GM12878 (cell line): ENCODE measurements at regions not wholly inside any gene's neighbourhood (a gene's known extent, or its start where the extent isn't known, plus 50 kb on each side); places are given as distances from the start of the nearest gene placed in this dataset.

Experiments
- ATAC-seq: fragments of 200-7000 bp; cut with Tn5 transposase; 3 replicates; pipeline ENCODE4 v1.9.1; 2020; ENCODE audit warnings: mild to moderate bottlenecking, moderate library complexity
- BruUV-seq: library from RNA; stranded (reverse); fragments of 400-500 nt; replicated peaks from 2 replicates; lab custom pipeline; 2021; lab: Mats Ljungman, UMichigan
- CTCF ChIA-PET: fragments of 300-600 bp; sonication (Branson Sonifier 250); formaldehyde crosslinking; extraction: SDS; loops from one replicate; lab custom pipeline; 2021; ENCODE audit warnings: inconsistent platforms; lab: Yijun Ruan, JAX
- POLR2A ChIA-PET: fragments of 350-600 bp; formaldehyde crosslinking; extraction: SDS; loops from one replicate; lab custom pipeline; 2021; ENCODE audit warnings: inconsistent platforms; lab: Charles Lee
- RAD21 ChIA-PET: fragments of 300-600 bp; sonication (Branson Sonifier 250); formaldehyde crosslinking; loops from one replicate; lab custom pipeline; 2023; ENCODE audit warnings: antibody characterized with exemption; ENCODE audit not compliant: unreplicated experiment; lab: Charles Lee
- SMC1A ChIA-PET: fragments of 300-600 bp; sonication (Branson Sonifier 250); formaldehyde crosslinking; loops from one replicate; lab custom pipeline; 2023; ENCODE audit not compliant: unreplicated experiment, uncharacterized antibody; lab: Charles Lee
- DNase-seq: peaks from one replicate; pipeline ENCODE4 v3.0.0-alpha.2; 2011; ENCODE audit warnings: low read depth, low spot score
- FAIRE-seq: peaks from 3 replicates; lab custom pipeline; 2011; peaks lifted over from hg19 to GRCh38; lab: Jason Lieb, UNC
- H2AFZ ChIP-seq: 2 replicates; pipeline ENCODE4 v1.6.0; 2011; ENCODE audit warnings: low read depth, low read length, control low read depth; ENCODE audit not compliant: control insufficient read depth
- H3K27ac ChIP-seq: 2 replicates; pipeline ENCODE4 v1.5.1; 2011; ENCODE audit warnings: control low read depth; ENCODE audit not compliant: control insufficient read depth, insufficient read depth
- H3K27me3 ChIP-seq, 2 experiments: replicated peaks in 1 of 2; 2 replicates each; pipeline versions ENCODE4 v1.6.0 to v1.6.1; 2011; ENCODE audit warnings: low read length in 1 of 2; ENCODE audit not compliant: control insufficient read depth in 2 of 2, insufficient read depth in 2 of 2
- H3K36me3 ChIP-seq, 2 experiments: 2 replicates each; pipeline ENCODE4 v1.5.1; 2011; ENCODE audit warnings: low read length in 1 of 2; ENCODE audit not compliant: control insufficient read depth in 2 of 2, insufficient read depth in 2 of 2
- H3K4me1 ChIP-seq: 2 replicates; pipeline ENCODE4 v1.6.1; 2011; ENCODE audit warnings: mild to moderate bottlenecking, low read length, moderate library complexity, mixed read lengths; ENCODE audit not compliant: control insufficient read depth, insufficient read depth
- H3K4me2 ChIP-seq: 2 replicates; pipeline ENCODE4 v1.6.0; 2011; ENCODE audit warnings: control low read depth; ENCODE audit not compliant: control insufficient read depth, insufficient read depth
- H3K4me3 ChIP-seq: fragments of 200-600 bp; sonication (generic); 2 replicates; pipeline ENCODE4 v1.5.1; 2016
- H3K79me2 ChIP-seq: 2 replicates; pipeline ENCODE4 v1.6.0; 2011; ENCODE audit warnings: low read length; ENCODE audit not compliant: control insufficient read depth, insufficient read depth
- H3K9ac ChIP-seq: 2 replicates; pipeline ENCODE4 v1.8.0; 2011; ENCODE audit warnings: low read length, control low read depth, mixed read lengths; ENCODE audit not compliant: control insufficient read depth, insufficient read depth
- H3K9me3 ChIP-seq: replicated peaks from 3 replicates; pipeline ENCODE4 v1.5.1; 2011; ENCODE audit warnings: mild to moderate bottlenecking, low read length; ENCODE audit not compliant: control insufficient read depth, insufficient read depth
- H4K20me1 ChIP-seq: 2 replicates; pipeline ENCODE4 v1.6.0; 2011; ENCODE audit not compliant: control insufficient read depth, insufficient read depth
- E2F8 ChIP-seq: fragments of 450-650 bp; IDR thresholded peaks from 2 replicates; pipeline ENCODE4 v1.6.1; 2018; ENCODE audit warnings: mild to moderate bottlenecking, low read depth, moderate library complexity; ENCODE audit not compliant: partially characterized antibody
- GATAD2B ChIP-seq: fragments of 450-650 bp; conservative IDR thresholded peaks from 2 replicates; pipeline ENCODE4 v1.6.1; 2017; ENCODE audit warnings: low read depth, mild to moderate bottlenecking, moderate library complexity
- HSF1 ChIP-seq: fragments of 150-350 bp; IDR thresholded peaks from 2 replicates; pipeline ENCODE4 v1.6.1; 2014; ENCODE audit warnings: mild to moderate bottlenecking, low read depth, low read length
- PML ChIP-seq: IDR thresholded peaks from 2 replicates; pipeline ENCODE4 v1.6.1; 2012; ENCODE audit warnings: low read length, inconsistent platforms
- POLR2AphosphoS5 ChIP-seq: IDR thresholded peaks from 2 replicates; pipeline ENCODE4 v1.6.1; 2011; ENCODE audit warnings: mild to moderate bottlenecking, low read length, inconsistent platforms
- RAD21 ChIP-seq: IDR thresholded peaks from 2 replicates; pipeline ENCODE4 v1.6.1; 2011; ENCODE audit warnings: mild to moderate bottlenecking, low read depth, low read length, moderate library complexity; ENCODE audit not compliant: insufficient read depth
- RCOR1 ChIP-seq: conservative IDR thresholded peaks from 2 replicates; pipeline ENCODE4 v1.6.1; 2012; ENCODE audit warnings: low read depth, low read length, improper control_type of control experiment
- RUNX3 ChIP-seq: IDR thresholded peaks from 2 replicates; pipeline ENCODE4 v1.6.1; 2012; ENCODE audit warnings: low read length, inconsistent platforms
- TARDBP ChIP-seq: IDR thresholded peaks from 2 replicates; pipeline ENCODE4 v1.6.1; 2016; ENCODE audit warnings: borderline replicate concordance
- WGBS: methylation state at CpG from one replicate; pipeline ENCODE4 v1.1.6; 2016; ENCODE audit warnings: low lambda C conversion rate; ENCODE audit not compliant: insufficient replicate concordance, insufficient coverage; ENCODE audit errors: missing lambda C conversion rate; 5-methylcytosine and 5-hydroxymethylcytosine counted together
- in situ Hi-C: fragments of 300-500 bp; cut with MboI; formaldehyde crosslinking; loops from 9 replicates; pipeline ENCODE4 v1.14.3; 2018; ENCODE audit warnings: mixed read lengths
- intact Hi-C: fragments of 100-400 bp; cut with micrococcal nuclease; formaldehyde crosslinking; loops from one replicate; pipeline ENCODE4 v1.14.2; 2022; ENCODE audit not compliant: unreplicated experiment
- TF ChIP-seq, protein P1 (sequence below): fragments of 450-650 bp; IDR thresholded peaks from 2 replicates; pipeline ENCODE4 v1.6.1; 2017; ENCODE audit warnings: mild to moderate bottlenecking, moderate library complexity
- TF ChIP-seq, protein P2 (sequence below): fragments of 450-650 bp; IDR thresholded peaks from 2 replicates; pipeline ENCODE4 v1.6.1; 2017; ENCODE audit warnings: mild to moderate bottlenecking, moderate library complexity

GRCh38 chr7:3140834-3141233 lies 97.2 kb upstream of the CARD11 start:
- no TSS peak for BruUV-seq
- in situ Hi-C loops (no loop called here), intact Hi-C loops (no loop called here)
- H3K4me3 ChIP-seq, result no peak overlapping the region
- H4K20me1 ChIP-seq, result no peaks in the 10 kb centered on the region
- H2AFZ ChIP-seq, result no peak overlapping the region
- H3K79me2 ChIP-seq, result no peaks in the 10 kb centered on the region
- DNase-seq, result no peak
- ChIA-PET POLR2A (no interaction called here), RAD21 (no interaction called here), CTCF (interaction anchor here (0.6 kb wide), 1 partner anchor 459 kb away, joined by 3 read pairs; no protein-coding TSS in a partner anchor), SMC1A (no interaction called here)
- no peak for ATAC-seq
- H3K9me3 ChIP-seq, result no peaks in the 10 kb centered on the region
- no peaks in the 10 kb centered on the region for H3K36me3 ChIP-seq
- no peak for FAIRE-seq
- no peaks in the 10 kb centered on the region for H3K4me1 ChIP-seq
- H3K4me2 ChIP-seq, result no peak overlapping the region
- 47% methylated on average over 5 of the region's 6 CpGs for WGBS
- H3K27ac ChIP-seq, result no peak overlapping the region
- no peaks in the 10 kb centered on the region for H3K27me3 ChIP-seq
- H3K9ac ChIP-seq, result no peak overlapping the region
- no peak for TF ChIP-seq POLR2AphosphoS5
- TF ChIP-seq, protein P1, sequence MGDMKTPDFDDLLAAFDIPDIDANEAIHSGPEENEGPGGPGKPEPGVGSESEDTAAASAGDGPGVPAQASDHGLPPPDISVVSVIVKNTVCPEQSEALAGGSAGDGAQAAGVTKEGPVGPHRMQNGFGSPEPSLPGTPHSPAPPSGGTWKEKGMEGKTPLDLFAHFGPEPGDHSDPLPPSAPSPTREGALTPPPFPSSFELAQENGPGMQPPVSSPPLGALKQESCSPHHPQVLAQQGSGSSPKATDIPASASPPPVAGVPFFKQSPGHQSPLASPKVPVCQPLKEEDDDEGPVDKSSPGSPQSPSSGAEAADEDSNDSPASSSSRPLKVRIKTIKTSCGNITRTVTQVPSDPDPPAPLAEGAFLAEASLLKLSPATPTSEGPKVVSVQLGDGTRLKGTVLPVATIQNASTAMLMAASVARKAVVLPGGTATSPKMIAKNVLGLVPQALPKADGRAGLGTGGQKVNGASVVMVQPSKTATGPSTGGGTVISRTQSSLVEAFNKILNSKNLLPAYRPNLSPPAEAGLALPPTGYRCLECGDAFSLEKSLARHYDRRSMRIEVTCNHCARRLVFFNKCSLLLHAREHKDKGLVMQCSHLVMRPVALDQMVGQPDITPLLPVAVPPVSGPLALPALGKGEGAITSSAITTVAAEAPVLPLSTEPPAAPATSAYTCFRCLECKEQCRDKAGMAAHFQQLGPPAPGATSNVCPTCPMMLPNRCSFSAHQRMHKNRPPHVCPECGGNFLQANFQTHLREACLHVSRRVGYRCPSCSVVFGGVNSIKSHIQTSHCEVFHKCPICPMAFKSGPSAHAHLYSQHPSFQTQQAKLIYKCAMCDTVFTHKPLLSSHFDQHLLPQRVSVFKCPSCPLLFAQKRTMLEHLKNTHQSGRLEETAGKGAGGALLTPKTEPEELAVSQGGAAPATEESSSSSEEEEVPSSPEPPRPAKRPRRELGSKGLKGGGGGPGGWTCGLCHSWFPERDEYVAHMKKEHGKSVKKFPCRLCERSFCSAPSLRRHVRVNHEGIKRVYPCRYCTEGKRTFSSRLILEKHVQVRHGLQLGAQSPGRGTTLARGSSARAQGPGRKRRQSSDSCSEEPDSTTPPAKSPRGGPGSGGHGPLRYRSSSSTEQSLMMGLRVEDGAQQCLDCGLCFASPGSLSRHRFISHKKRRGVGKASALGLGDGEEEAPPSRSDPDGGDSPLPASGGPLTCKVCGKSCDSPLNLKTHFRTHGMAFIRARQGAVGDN, result no peak
- no peak for TF ChIP-seq PML
- no peak for TF ChIP-seq GATAD2B
- TF ChIP-seq E2F8, result no peak
- no peak for TF ChIP-seq TARDBP
- TF ChIP-seq HSF1, result no peak
- TF ChIP-seq RAD21, result no peak
- TF ChIP-seq, protein P2, sequence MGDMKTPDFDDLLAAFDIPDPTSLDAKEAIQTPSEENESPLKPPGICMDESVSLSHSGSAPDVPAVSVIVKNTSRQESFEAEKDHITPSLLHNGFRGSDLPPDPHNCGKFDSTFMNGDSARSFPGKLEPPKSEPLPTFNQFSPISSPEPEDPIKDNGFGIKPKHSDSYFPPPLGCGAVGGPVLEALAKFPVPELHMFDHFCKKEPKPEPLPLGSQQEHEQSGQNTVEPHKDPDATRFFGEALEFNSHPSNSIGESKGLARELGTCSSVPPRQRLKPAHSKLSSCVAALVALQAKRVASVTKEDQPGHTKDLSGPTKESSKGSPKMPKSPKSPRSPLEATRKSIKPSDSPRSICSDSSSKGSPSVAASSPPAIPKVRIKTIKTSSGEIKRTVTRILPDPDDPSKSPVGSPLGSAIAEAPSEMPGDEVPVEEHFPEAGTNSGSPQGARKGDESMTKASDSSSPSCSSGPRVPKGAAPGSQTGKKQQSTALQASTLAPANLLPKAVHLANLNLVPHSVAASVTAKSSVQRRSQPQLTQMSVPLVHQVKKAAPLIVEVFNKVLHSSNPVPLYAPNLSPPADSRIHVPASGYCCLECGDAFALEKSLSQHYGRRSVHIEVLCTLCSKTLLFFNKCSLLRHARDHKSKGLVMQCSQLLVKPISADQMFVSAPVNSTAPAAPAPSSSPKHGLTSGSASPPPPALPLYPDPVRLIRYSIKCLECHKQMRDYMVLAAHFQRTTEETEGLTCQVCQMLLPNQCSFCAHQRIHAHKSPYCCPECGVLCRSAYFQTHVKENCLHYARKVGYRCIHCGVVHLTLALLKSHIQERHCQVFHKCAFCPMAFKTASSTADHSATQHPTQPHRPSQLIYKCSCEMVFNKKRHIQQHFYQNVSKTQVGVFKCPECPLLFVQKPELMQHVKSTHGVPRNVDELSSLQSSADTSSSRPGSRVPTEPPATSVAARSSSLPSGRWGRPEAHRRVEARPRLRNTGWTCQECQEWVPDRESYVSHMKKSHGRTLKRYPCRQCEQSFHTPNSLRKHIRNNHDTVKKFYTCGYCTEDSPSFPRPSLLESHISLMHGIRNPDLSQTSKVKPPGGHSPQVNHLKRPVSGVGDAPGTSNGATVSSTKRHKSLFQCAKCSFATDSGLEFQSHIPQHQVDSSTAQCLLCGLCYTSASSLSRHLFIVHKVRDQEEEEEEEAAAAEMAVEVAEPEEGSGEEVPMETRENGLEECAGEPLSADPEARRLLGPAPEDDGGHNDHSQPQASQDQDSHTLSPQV, result no peak
- no peak for TF ChIP-seq RUNX3
- TF ChIP-seq RCOR1, result no peak
